T-helper 1 cell treated with Interleukin-12 subunit alpha and Interleukin-12 subunit beta and Interleukin-4 antibody, amounts not matched to agents 30 μg/mL and 1 μg/mL, for 36 hours (primary cell): ENCODE measurements at regions not wholly inside any gene's neighbourhood (a gene's known extent, or its start where the extent isn't known, plus 50 kb on each side); places are given as distances from the start of the nearest gene placed in this dataset.
A peak's percentile ranks its signal among the peaks of the same experiment; 100 is the strongest.

ENCODE experiments used
- H3K27ac Mint-ChIP-seq: one replicate; pipeline ENCODE4 v1.8.0; 2021; ENCODE audit warnings: mild to moderate bottlenecking, mixed read lengths
- H3K27me3 Mint-ChIP-seq: one replicate; pipeline ENCODE4 v1.8.0; 2021; ENCODE audit warnings: low read depth, mixed read lengths
- H3K36me3 Mint-ChIP-seq: one replicate; pipeline ENCODE4 v1.8.0; 2021; ENCODE audit warnings: low read depth, mixed read lengths
- H3K4me1 Mint-ChIP-seq: one replicate; pipeline ENCODE4 v1.8.0; 2021; ENCODE audit warnings: low read depth, mixed read lengths
- H3K4me3 Mint-ChIP-seq: one replicate; pipeline ENCODE4 v1.8.0; 2021; ENCODE audit warnings: mild to moderate bottlenecking, moderate library complexity, mixed read lengths
- H3K9me3 Mint-ChIP-seq: one replicate; pipeline ENCODE4 v1.8.0; 2021; ENCODE audit warnings: mixed read lengths

- H3K9me3 Mint-ChIP-seq, result no peaks in the 10 kb centered on the region
- H3K27me3 Mint-ChIP-seq, result peaks cover 15% of the 10 kb centered on the region
- H3K27ac Mint-ChIP-seq, result no peak overlapping the region
- peaks cover 3% of the 10 kb centered on the region for H3K4me1 Mint-ChIP-seq
- H3K36me3 Mint-ChIP-seq, result no peaks in the 10 kb centered on the region
- H3K4me3 Mint-ChIP-seq, result no peak overlapping the region
Measured at GRCh38 chr6:1515781-1516180, 93.9 kb upstream of the FOXC1 start.

GRCh38 chr6:1516742-1517520, 92.8 kb upstream of the FOXC1 start:
- Mint-ChIP-seq H3K4me1 (peaks cover 3% of the 10 kb centered on the region), H3K36me3 (no peaks in the 10 kb centered on the region), H3K27ac (no peak overlapping the region), H3K9me3 (no peaks in the 10 kb centered on the region), H3K27me3 (peaks cover 19% of the 10 kb centered on the region), H3K4me3 (no peak overlapping the region)

- Mint-ChIP-seq H3K27me3 (peaks cover 30% of the 10 kb centered on the region), H3K9me3 (no peaks in the 10 kb centered on the region), H3K36me3 (no peaks in the 10 kb centered on the region), H3K4me3 (no peak overlapping the region), H3K4me1 (peaks cover 7% of the 10 kb centered on the region), H3K27ac (no peak overlapping the region)
Measured at GRCh38 chr6:1518855-1519254, 90.9 kb upstream of the FOXC1 start.

GRCh38 chr6:1519597-1519996, 90.1 kb upstream of the FOXC1 start:
- peaks cover 12% of the 10 kb centered on the region for H3K4me1 Mint-ChIP-seq
- no peaks in the 10 kb centered on the region for H3K9me3 Mint-ChIP-seq
- no peak overlapping the region for H3K27ac Mint-ChIP-seq
- H3K36me3 Mint-ChIP-seq, result no peaks in the 10 kb centered on the region
- no peak overlapping the region for H3K4me3 Mint-ChIP-seq
- peaks cover 24% of the 10 kb centered on the region for H3K27me3 Mint-ChIP-seq

- H3K4me3 Mint-ChIP-seq, result no peak overlapping the region
- H3K36me3 Mint-ChIP-seq, result peaks cover under 1% of the 10 kb centered on the region
- peaks cover 32% of the 10 kb centered on the region for H3K4me1 Mint-ChIP-seq
- no peaks in the 10 kb centered on the region for H3K9me3 Mint-ChIP-seq
- peaks cover 22% of the 10 kb centered on the region for H3K27me3 Mint-ChIP-seq
- no peak overlapping the region for H3K27ac Mint-ChIP-seq
Measured at GRCh38 chr6:1522779-1523178, 86.9 kb upstream of the FOXC1 start.

GRCh38 chr6:1524040-1524480, 85.7 kb upstream of the FOXC1 start:
- Mint-ChIP-seq H3K27me3 (peaks cover 22% of the 10 kb centered on the region), H3K9me3 (no peaks in the 10 kb centered on the region), H3K4me1 (peaks cover 42% of the 10 kb centered on the region), H3K36me3 (peaks cover 3% of the 10 kb centered on the region), H3K4me3 (peak overlapping the region; percentile 45), H3K27ac (peak overlapping the region; percentile 15)

GRCh38 chr6:1525364-1526038, 84.2 kb upstream of the FOXC1 start:
- H3K4me1 Mint-ChIP-seq, result peaks cover 55% of the 10 kb centered on the region
- peaks cover 19% of the 10 kb centered on the region for H3K27me3 Mint-ChIP-seq
- no peak overlapping the region for H3K27ac Mint-ChIP-seq
- H3K36me3 Mint-ChIP-seq, result peaks cover 3% of the 10 kb centered on the region
- no peaks in the 10 kb centered on the region for H3K9me3 Mint-ChIP-seq
- no peak overlapping the region for H3K4me3 Mint-ChIP-seq

GRCh38 chr6:1526398-1527072, 83.2 kb upstream of the FOXC1 start:
- H3K4me1 Mint-ChIP-seq, result peaks cover 56% of the 10 kb centered on the region
- peaks cover 15% of the 10 kb centered on the region for H3K27me3 Mint-ChIP-seq
- H3K36me3 Mint-ChIP-seq, result peaks cover 3% of the 10 kb centered on the region
- H3K9me3 Mint-ChIP-seq, result no peaks in the 10 kb centered on the region
- H3K4me3 Mint-ChIP-seq, result no peak overlapping the region
- H3K27ac Mint-ChIP-seq, result peak overlapping the region; percentile 76

GRCh38 chr6:1527073-1527457, 82.7 kb upstream of the FOXC1 start:
- Mint-ChIP-seq H3K27me3 (peaks cover 9% of the 10 kb centered on the region), H3K9me3 (no peaks in the 10 kb centered on the region), H3K4me1 (peaks cover 56% of the 10 kb centered on the region), H3K36me3 (peaks cover 3% of the 10 kb centered on the region), H3K4me3 (peak overlapping the region; percentile 17), H3K27ac (peak overlapping the region; percentile 76)

GRCh38 chr6:1535295-1535694, 74.4 kb upstream of the FOXC1 start:
- peaks cover 25% of the 10 kb centered on the region for H3K4me1 Mint-ChIP-seq
- no peaks in the 10 kb centered on the region for H3K27me3 Mint-ChIP-seq
- H3K9me3 Mint-ChIP-seq, result no peaks in the 10 kb centered on the region
- peaks cover 2% of the 10 kb centered on the region for H3K36me3 Mint-ChIP-seq
- H3K4me3 Mint-ChIP-seq, result peak overlapping the region; percentile 51
- H3K27ac Mint-ChIP-seq, result peak overlapping the region; percentile 67

GRCh38 chr6:1536526-1537429, 72.9 kb upstream of the FOXC1 start:
- peak overlapping the region; percentile 23 for H3K4me3 Mint-ChIP-seq

GRCh38 chr6:1538369-1538768, 71.3 kb upstream of the FOXC1 start:
- H3K27me3 Mint-ChIP-seq, result peaks cover 8% of the 10 kb centered on the region
- H3K4me1 Mint-ChIP-seq, result peaks cover 21% of the 10 kb centered on the region
- H3K4me3 Mint-ChIP-seq, result no peak overlapping the region
- H3K36me3 Mint-ChIP-seq, result peaks cover 5% of the 10 kb centered on the region
- peaks cover 8% of the 10 kb centered on the region for H3K9me3 Mint-ChIP-seq
- H3K27ac Mint-ChIP-seq, result no peak overlapping the region

More at GRCh38 chr6:1536526-1537429, 72.9 kb upstream of the FOXC1 start:
- peaks cover 2% of the 10 kb centered on the region for H3K36me3 Mint-ChIP-seq
- H3K27me3 Mint-ChIP-seq, result peaks cover 5% of the 10 kb centered on the region
- peak overlapping the region; percentile 77 for H3K27ac Mint-ChIP-seq
- H3K9me3 Mint-ChIP-seq, result no peaks in the 10 kb centered on the region
- H3K4me1 Mint-ChIP-seq, result peaks cover 21% of the 10 kb centered on the region

- H3K4me3 Mint-ChIP-seq, result no peak overlapping the region
- H3K4me1 Mint-ChIP-seq, result peaks cover 21% of the 10 kb centered on the region
- H3K27ac Mint-ChIP-seq, result no peak overlapping the region
- peaks cover 14% of the 10 kb centered on the region for H3K27me3 Mint-ChIP-seq
- H3K36me3 Mint-ChIP-seq, result peaks cover 11% of the 10 kb centered on the region
- peaks cover 14% of the 10 kb centered on the region for H3K9me3 Mint-ChIP-seq
Measured at GRCh38 chr6:1538810-1539478, 70.8 kb upstream of the FOXC1 start.
